ENCODE measurements at regions not wholly inside any gene's neighbourhood (a gene's known extent, or its start where the extent isn't known, plus 50 kb on each side); places are given as distances from the start of the nearest gene placed in this dataset.
A peak's percentile ranks its signal among the peaks of the same experiment; 100 is the strongest.

- H3K4me1 ChIP-seq (ENCODE audit: control insufficient read depth in 5 of 5, insufficient read depth in 5 of 5, low read length in 5 of 5) = no peaks in the 10 kb centered on the region
- no peaks in the 10 kb centered on the region for H3K27me3 ChIP-seq (ENCODE audit: control insufficient read depth in 3 of 3, insufficient read depth in 3 of 3, low read length in 2 of 3)
- no peaks in the 10 kb centered on the region for H3K9me3 ChIP-seq (ENCODE audit: control insufficient read depth in 4 of 4, insufficient read depth in 3 of 4, low read length in 3 of 4)
- DNase-seq (no peak), ATAC-seq (ENCODE audit: insufficient read depth, low FRiP score) (no peak)
- no peak for TF ChIP-seq CTCF (IDR thresholded peaks at IDR 0.05; ENCODE audit: control extremely low read depth, extremely low read depth)
- no peak overlapping the region for H3K9ac ChIP-seq (ENCODE audit: insufficient read depth in 1 of 2, low read length in 2 of 2)
- no peak overlapping the region for H3K4me3 ChIP-seq
- H3K36me3 ChIP-seq (ENCODE audit: control insufficient read depth in 4 of 4, insufficient read depth in 4 of 4, low read length in 4 of 4) = no peaks in the 10 kb centered on the region
- H3K27ac ChIP-seq (ENCODE audit: low read depth in 1 of 2, low read length in 1 of 2) = no peak overlapping the region
Measured at GRCh38 chr13:76361868-76362267, 524.3 kb downstream of the KCTD12 start.

- Histone ChIP-seq H3K9ac (ENCODE audit: insufficient read depth in 1 of 2, low read length in 2 of 2) (no peak overlapping the region), H3K27ac (ENCODE audit: low read depth in 1 of 2, low read length in 1 of 2) (no peak overlapping the region), H3K9me3 (ENCODE audit: control insufficient read depth in 4 of 4, insufficient read depth in 3 of 4, low read length in 3 of 4) (no peaks in the 10 kb centered on the region), H3K27me3 (ENCODE audit: control insufficient read depth in 3 of 3, insufficient read depth in 3 of 3, low read length in 2 of 3) (no peaks in the 10 kb centered on the region), H3K36me3 (ENCODE audit: control insufficient read depth in 4 of 4, insufficient read depth in 4 of 4, low read length in 4 of 4) (no peaks in the 10 kb centered on the region), H3K4me1 (ENCODE audit: control insufficient read depth in 5 of 5, insufficient read depth in 5 of 5, low read length in 5 of 5) (no peaks in the 10 kb centered on the region), H3K4me3 (no peak overlapping the region)
- no peak for TF ChIP-seq CTCF (IDR thresholded peaks at IDR 0.05; ENCODE audit: control extremely low read depth, extremely low read depth)
- ATAC-seq (ENCODE audit: insufficient read depth, low FRiP score) (no peak), DNase-seq (peak in 2 of 3 donors; percentile 58 to 61)
- 77 to 80% methylated on average over 5 of the region's 5 CpGs for WGBS, 2 donors
Measured at GRCh38 chr13:76351541-76352229, 534.5 kb downstream of the KCTD12 start.

- H3K9me3 ChIP-seq (ENCODE audit: control insufficient read depth in 4 of 4, insufficient read depth in 3 of 4, low read length in 3 of 4) = no peaks in the 10 kb centered on the region
- H3K4me1 ChIP-seq (ENCODE audit: control insufficient read depth in 5 of 5, insufficient read depth in 5 of 5, low read length in 5 of 5) = no peaks in the 10 kb centered on the region
- ATAC-seq (ENCODE audit: insufficient read depth, low FRiP score) (peak; percentile 58), DNase-seq (peak; percentile 22 to 42 (median 23))
- no peak overlapping the region for H3K4me3 ChIP-seq
- H3K36me3 ChIP-seq (ENCODE audit: control insufficient read depth in 4 of 4, insufficient read depth in 4 of 4, low read length in 4 of 4) = no peaks in the 10 kb centered on the region
- TF ChIP-seq CTCF (IDR thresholded peaks at IDR 0.05; ENCODE audit: control extremely low read depth, extremely low read depth) = no peak
- 51 to 59% methylated on average over 1 of the region's 1 CpG for WGBS, 2 donors
- no peak overlapping the region for H3K9ac ChIP-seq (ENCODE audit: insufficient read depth in 1 of 2, low read length in 2 of 2)
- no peaks in the 10 kb centered on the region for H3K27me3 ChIP-seq (ENCODE audit: control insufficient read depth in 3 of 3, insufficient read depth in 3 of 3, low read length in 2 of 3)
- no peak overlapping the region for H3K27ac ChIP-seq (ENCODE audit: low read depth in 1 of 2, low read length in 1 of 2)
Measured at GRCh38 chr13:76350399-76350798, 535.8 kb downstream of the KCTD12 start.

- Histone ChIP-seq H3K27ac (ENCODE audit: low read depth in 1 of 2, low read length in 1 of 2) (no peak overlapping the region), H3K9me3 (ENCODE audit: control insufficient read depth in 4 of 4, insufficient read depth in 3 of 4, low read length in 3 of 4) (no peaks in the 10 kb centered on the region), H3K27me3 (ENCODE audit: control insufficient read depth in 3 of 3, insufficient read depth in 3 of 3, low read length in 2 of 3) (no peaks in the 10 kb centered on the region), H3K9ac (ENCODE audit: insufficient read depth in 1 of 2, low read length in 2 of 2) (no peak overlapping the region), H3K4me1 (ENCODE audit: control insufficient read depth in 5 of 5, insufficient read depth in 5 of 5, low read length in 5 of 5) (no peaks in the 10 kb centered on the region), H3K4me3 (no peak overlapping the region), H3K36me3 (ENCODE audit: control insufficient read depth in 4 of 4, insufficient read depth in 4 of 4, low read length in 4 of 4) (no peaks in the 10 kb centered on the region)
- ATAC-seq (ENCODE audit: insufficient read depth, low FRiP score) = no peak
- WGBS, 2 donors = 68 to 84% methylated on average over 2 of the region's 2 CpGs
- DNase-seq = no peak
- no peak for TF ChIP-seq CTCF (IDR thresholded peaks at IDR 0.05; ENCODE audit: control extremely low read depth, extremely low read depth)
Measured at GRCh38 chr13:76349700-76350099, 536.5 kb downstream of the KCTD12 start.

All from lung (tissue), 11 donors.